ENCODE measurements at regions not wholly inside any gene's neighbourhood (a gene's known extent, or its start where the extent isn't known, plus 50 kb on each side); places are given as distances from the start of the nearest gene placed in this dataset.

DNA sequence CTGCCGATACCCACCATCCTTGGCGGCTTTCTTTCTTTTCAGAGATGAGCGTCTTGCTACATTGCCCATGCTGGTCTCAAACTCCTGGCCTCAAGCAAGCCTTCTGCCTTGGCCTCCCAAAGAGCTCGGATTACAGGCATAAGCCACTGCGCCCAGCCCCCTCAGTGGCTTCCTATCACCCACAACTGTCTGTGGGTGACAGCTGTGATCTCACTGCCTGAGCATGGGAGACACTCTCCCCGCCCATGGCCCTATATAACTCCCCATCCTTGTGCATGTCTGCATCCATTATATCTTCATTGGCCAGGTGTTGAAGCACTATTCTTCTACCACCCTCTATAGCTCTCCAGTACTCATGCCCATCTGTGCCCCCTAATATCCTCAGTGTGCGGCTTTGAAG is 76.2 kb downstream of the PTPRS start:
- no peak for TF ChIP-seq CEBPB (IDR thresholded peaks at IDR 0.05)
- TF ChIP-seq RNF2 (IDR thresholded peaks at IDR 0.05; ENCODE audit: borderline replicate concordance, low read depth): no peak
- TF ChIP-seq ZC3H11A (IDR thresholded peaks at IDR 0.05): no peak
- TF ChIP-seq, protein P1, sequence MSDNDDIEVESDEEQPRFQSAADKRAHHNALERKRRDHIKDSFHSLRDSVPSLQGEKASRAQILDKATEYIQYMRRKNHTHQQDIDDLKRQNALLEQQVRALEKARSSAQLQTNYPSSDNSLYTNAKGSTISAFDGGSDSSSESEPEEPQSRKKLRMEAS (IDR thresholded peaks at IDR 0.05): no peak
- no peak for TF ChIP-seq CBX2 (IDR thresholded peaks at IDR 0.05; ENCODE audit: borderline replicate concordance, low read depth)
- no peak for TF ChIP-seq NPAS2 (CRISPR knock-in tag; IDR thresholded peaks at IDR 0.05; ENCODE audit: borderline replicate concordance)
- no peak for TF ChIP-seq JUNB (IDR thresholded peaks at IDR 0.05)
- no peak for ATAC-seq
- H3K4me3 ChIP-seq: no peak overlapping the region
- no peaks in the 10 kb centered on the region for H3K9me3 ChIP-seq
- H3K4me2 ChIP-seq: no peak overlapping the region
- no peak overlapping the region for H3K27ac ChIP-seq
- DNase-seq (ENCODE audit: low read depth in 1 of 2, low spot score in 1 of 2): no peak
- 85% methylated on average over 4 of the region's 7 CpGs for WGBS (ENCODE audit: missing lambda C conversion rate)
- POLR2A ChIA-PET: no interaction called here
- CTCF ChIA-PET: no interaction called here
- H3K4me1 ChIP-seq: no peaks in the 10 kb centered on the region
- FAIRE-seq: no peak

DNA sequence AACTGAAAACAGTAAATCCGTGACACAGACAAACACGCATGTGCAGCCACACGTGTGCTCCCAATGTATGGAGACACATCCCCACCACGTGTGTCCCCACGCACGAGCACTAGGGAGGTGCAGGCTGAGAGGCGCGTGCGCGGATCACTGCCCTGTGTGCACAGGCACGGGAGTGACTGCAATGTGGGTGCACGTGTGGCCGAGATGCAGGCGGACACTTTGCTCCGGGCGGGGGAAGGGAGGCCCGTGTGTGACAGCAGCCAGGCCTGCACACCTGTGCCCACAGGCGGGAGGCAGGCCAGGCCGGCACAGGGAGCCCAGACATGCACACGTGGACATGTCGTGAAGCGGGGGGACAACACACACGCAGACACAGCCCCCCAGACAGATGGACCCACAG is 77.0 kb downstream of the PTPRS start:
- Histone ChIP-seq H3K27ac (no peak overlapping the region), H3K4me3 (no peak overlapping the region), H3K4me1 (no peaks in the 10 kb centered on the region), H3K4me2 (no peak overlapping the region), H3K9me3 (no peaks in the 10 kb centered on the region)
- no peak for TF ChIP-seq GATA3 (IDR thresholded peaks at IDR 0.05; ENCODE audit: borderline replicate concordance)
- TF ChIP-seq MAZ (IDR thresholded peaks at IDR 0.05; ENCODE audit: borderline replicate concordance, low read depth, low read length): no peak
- no peak for TF ChIP-seq FOXS1 (CRISPR knock-in tag; IDR thresholded peaks at IDR 0.05)
- no peak for TF ChIP-seq BHLHE40 (IDR thresholded peaks at IDR 0.05; ENCODE audit: low read depth, low read length)
- TF ChIP-seq MYC (IDR thresholded peaks at IDR 0.05; ENCODE audit: borderline replicate concordance, low read length): no peak
- TF ChIP-seq CBX2 (IDR thresholded peaks at IDR 0.05; ENCODE audit: borderline replicate concordance, low read depth): no peak
- no peak for TF ChIP-seq RARB (CRISPR knock-in tag; IDR thresholded peaks at IDR 0.05)
- no peak for TF ChIP-seq JUN (IDR thresholded peaks at IDR 0.05)
- TF ChIP-seq ZC3H11A (IDR thresholded peaks at IDR 0.05): no peak
- TF ChIP-seq, protein P1 (IDR thresholded peaks at IDR 0.05): no peak
- TF ChIP-seq CHD4 (IDR thresholded peaks at IDR 0.05; ENCODE audit: borderline replicate concordance): no peak
- no peak for TF ChIP-seq NR3C1 (IDR thresholded peaks at IDR 0.05)
- no peak for TF ChIP-seq HDAC2 (IDR thresholded peaks at IDR 0.05)
- ChIA-PET POLR2A (no interaction called here), CTCF (no interaction called here)
- FAIRE-seq: no peak
- 92% methylated on average over 21 of the region's 23 CpGs for WGBS (ENCODE audit: missing lambda C conversion rate)
- no peak for ATAC-seq
- DNase-seq (ENCODE audit: low read depth in 1 of 2, low spot score in 1 of 2): no peak

DNA sequence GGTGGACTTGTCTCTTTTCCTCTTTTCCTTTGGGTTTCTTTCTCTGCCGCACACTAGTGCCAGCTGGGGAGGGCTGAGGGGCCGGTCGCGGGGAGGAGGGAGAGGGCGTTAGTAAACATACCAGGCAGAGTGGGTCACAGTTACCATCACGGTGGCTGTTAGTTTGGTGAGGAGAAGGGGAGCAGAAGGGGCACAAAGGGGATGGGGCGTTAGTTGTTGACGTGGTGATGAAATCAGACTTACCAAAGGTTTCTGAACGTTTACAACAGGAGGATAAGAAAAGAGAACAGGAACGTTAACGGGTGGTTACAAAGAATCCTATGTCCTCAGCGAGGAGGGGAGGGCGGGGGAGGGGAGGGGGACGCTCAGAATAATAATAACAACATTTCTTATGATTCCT is 77.9 kb downstream of the PTPRS start:
- POLR2A ChIA-PET: no interaction called here
- TF ChIP-seq, protein P2, sequence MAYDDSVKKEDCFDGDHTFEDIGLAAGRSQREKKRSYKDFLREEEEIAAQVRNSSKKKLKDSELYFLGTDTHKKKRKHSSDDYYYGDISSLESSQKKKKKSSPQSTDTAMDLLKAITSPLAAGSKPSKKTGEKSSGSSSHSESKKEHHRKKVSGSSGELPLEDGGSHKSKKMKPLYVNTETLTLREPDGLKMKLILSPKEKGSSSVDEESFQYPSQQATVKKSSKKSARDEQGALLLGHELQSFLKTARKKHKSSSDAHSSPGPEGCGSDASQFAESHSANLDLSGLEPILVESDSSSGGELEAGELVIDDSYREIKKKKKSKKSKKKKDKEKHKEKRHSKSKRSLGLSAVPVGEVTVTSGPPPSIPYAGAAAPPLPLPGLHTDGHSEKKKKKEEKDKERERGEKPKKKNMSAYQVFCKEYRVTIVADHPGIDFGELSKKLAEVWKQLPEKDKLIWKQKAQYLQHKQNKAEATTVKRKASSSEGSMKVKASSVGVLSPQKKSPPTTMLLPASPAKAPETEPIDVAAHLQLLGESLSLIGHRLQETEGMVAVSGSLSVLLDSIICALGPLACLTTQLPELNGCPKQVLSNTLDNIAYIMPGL (CRISPR knock-in tag; IDR thresholded peaks at IDR 0.05; ENCODE audit: borderline replicate concordance): no peak
- TF ChIP-seq TFCP2L1 (CRISPR knock-in tag; IDR thresholded peaks at IDR 0.05) (no peak), MAFK (IDR thresholded peaks at IDR 0.05; ENCODE audit: partially characterized antibody) (no peak), TP53 (CRISPR knock-in tag; IDR thresholded peaks at IDR 0.05) (no peak), RFX5 (IDR thresholded peaks at IDR 0.05) (no peak), SMC3 (IDR thresholded peaks at IDR 0.05) (no peak)
- 67% methylated on average over 11 of the region's 14 CpGs for WGBS (ENCODE audit: missing lambda C conversion rate)
- Histone ChIP-seq H3K4me2 (no peak overlapping the region), H3K9me3 (no peaks in the 10 kb centered on the region), H3K4me1 (no peaks in the 10 kb centered on the region), H3K27ac (no peak overlapping the region), H3K4me3 (no peak overlapping the region)
- no peak for DNase-seq (ENCODE audit: low read depth in 1 of 2, low spot score in 1 of 2)
- no peak for FAIRE-seq
- no peak for ATAC-seq
- CTCF ChIA-PET: interaction anchor here (0.7 kb wide), 1 partner anchor 367 kb away, joined by 3 read pairs; no protein-coding TSS in a partner anchor

Data from A549 (cell line).